HG02852 (cell line): ENCODE measurements at regions not wholly inside any gene's neighbourhood (a gene's known extent, or its start where the extent isn't known, plus 50 kb on each side); places are given as distances from the start of the nearest gene placed in this dataset.
"Not testable (repeated sequence)": the region's sequence is repeated elsewhere in the genome, so short reads cannot be mapped to it uniquely, and the experiment has no call there.

Experiments used
- ATAC-seq: cut with Tn5 transposase; IDR thresholded peaks from one replicate; pipeline ENCODE4 v1.9.1; 2021; ENCODE audit warnings: mild to moderate bottlenecking, moderate library complexity; ENCODE audit not compliant: unreplicated experiment

DNA sequence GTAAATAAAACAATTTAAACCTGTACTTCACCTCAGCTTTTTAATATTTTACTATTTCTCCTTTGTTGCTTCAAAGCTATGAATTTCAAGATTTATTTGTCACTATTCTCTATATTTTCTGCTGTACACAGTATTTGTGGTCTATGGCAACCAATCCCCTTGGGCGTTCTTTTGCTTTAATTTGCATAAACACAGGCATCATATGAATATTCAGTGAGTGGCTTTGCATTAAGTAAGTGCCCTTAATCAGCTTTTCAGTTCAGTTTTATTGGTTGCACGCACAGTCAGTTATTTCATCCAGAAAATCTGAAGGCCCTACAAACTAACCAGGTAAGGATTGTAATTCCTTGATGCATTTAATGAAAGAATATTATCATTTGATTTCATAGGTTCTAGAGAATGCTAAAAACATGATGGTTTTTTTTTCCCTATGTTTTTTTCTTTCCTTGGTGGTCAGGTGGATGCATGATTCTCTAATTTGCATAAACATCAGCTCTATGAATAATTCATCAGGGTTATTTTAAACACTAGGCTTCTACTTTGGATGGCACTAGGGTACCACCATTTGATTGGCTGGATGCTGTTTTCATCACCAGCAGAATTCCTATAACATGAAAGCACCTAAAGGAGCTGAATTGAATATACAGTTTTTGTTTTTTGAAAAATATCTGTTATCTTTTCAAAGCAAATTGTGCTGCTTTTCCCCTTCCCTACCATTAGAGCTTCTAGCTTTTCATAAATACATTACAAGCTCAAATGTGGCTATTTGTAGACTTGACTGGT, 249.2 kb upstream of the CCNH start:
- no peak for ATAC-seq

DNA sequence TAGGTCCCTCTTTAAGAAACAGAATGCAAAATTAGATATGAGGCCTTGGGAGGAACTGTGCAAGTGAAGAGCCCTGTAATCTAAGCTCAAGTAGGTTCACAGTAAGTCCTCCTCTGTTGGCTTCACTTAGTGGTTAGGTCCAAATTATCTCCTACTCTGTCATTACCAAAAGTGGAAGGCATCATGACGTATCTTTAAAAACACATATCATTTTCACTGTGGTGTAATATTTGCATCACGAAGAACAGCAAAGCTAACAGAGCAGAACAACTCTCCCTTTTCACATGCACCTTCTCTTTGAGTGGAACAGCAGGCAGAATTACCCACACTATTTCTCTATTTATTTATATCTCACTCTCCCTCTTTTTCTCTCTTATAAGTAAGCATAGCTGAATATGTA, 240.5 kb upstream of the CCNH start:
- ATAC-seq = no peak

DNA sequence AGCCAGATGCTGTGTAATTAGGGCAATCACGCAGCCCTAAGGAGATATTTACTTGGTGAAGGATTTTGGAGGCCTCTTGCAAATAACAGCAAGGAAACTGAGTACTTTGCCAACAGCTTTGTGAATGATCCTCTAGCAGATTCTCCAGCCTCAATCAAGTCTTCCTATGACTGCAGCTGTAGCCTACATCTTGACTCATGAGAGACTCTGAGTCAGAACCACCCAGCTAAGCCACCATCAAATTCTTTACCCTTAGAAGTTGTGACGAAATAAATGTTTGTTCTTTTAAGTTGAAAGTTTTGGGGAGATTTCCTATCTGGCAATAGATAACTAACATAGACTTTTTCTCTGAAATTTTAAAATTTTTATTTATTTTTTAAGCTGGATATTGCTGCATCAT, 237.6 kb upstream of the CCNH start:
- ATAC-seq = no peak

DNA sequence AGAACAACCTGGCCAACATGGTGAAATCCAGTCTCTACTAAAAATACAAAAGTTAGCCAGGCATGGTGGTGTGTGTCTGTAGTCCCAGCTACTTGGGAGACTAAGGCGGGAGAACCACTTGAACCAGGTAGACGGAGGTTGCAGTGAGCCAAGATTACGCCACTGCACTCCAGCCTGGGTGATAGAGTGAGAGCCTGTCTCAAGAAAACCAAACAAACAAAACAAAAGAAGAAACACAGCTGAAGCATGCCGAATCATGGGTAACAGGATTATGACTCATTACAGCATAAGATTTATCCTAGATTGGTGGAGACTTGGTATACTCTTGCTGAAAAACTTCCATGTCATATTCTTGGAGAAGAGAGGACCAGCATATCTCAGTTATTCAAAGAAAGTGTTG, 236.7 kb upstream of the CCNH start:
- no peak for ATAC-seq

DNA sequence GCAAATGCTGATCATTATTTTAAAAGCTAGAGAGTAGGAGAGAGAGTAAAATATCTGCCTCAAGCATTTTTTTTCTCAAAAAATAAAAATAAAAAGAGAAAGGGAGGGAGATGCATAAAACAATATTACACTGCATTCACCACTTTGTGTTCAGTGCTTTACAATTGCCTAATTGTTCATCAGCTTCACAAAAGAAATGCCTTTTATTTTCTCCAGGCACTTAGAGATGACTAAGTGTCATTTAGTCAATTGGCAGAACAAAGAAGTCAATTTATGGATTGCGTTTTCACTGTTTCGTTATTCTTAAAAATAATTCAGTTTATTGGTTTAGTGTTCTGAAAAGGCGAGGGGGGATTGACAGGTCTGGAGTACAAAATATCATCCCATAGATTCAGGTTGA, 232.5 kb upstream of the CCNH start:
- ATAC-seq = no peak

DNA sequence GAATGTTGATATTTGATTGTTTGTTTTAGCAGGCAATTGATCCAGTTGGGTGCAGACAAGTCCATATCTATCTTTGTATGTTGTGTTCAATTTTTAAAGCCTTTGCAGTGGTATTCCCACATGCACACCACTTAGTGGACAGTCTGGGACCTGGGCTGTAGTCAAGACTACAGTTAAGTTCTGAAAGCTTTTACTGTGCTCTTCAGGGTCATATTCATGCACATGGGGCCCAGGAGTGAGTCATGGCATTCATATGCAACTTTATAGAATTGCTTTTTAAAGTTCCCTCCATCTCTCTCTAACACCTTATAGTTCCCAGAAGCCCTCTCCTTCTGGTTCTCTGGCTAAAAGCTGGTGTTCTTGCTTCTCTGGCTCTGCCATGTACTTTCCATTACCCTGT, 228.2 kb upstream of the CCNH start:
- ATAC-seq = no peak

DNA sequence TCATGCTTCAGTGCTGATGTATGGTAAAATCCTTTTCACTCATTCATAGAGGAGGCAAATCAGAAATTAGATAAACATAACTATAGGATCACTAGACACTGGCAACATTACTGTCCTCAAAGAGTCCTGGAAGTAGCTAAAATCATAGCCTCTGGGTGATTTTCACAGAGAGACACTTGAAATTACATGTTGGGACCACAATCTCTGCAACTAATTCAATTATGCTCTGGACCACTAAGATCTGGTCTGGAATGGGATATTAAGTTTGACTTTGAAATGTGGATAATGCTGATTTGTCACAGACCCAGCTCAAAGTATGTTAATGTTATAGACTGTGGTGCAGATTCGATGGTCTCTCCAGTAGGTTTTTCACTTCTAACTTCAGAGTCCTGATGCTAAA, 214.6 kb upstream of the CCNH start:
- no peak for ATAC-seq

DNA sequence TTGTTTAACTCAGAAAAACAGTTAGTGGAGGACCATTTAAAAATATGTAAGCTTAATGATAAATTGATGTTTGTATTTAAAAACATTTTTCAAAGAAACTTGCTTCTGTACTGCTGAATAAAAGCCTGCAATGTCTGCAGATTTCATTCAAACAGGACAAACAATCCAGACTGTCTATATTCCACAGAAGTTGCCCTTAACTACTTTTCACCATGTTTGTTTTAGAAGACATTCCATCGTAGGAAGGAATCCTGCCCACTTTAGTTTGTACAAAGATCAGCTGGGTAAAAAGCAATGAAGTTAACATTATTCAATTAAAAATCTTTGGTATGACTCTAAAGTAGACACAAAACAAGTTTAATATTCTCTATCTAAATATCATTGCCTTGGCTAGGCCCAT, 195.7 kb upstream of the CCNH start:
- ATAC-seq = no peak

DNA sequence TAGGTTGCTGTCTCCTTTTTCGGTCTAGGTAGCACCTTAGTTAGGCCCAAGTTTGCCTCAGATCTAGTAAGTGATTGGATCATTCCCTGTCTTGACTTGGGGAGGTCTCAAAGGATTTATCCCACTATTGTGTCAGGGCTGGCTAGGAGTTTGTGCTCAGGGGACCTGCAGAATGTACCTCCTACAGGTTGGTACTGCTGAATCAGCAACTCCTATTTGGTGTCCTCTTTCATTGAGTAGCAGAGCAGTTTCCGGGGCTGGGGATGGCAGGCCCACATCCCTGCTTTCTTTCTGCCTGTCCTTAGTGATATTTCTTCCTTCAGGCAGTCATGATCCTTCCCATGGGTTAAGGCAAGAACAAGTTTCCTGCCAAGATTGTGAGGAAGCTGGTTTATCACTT, 192.9 kb upstream of the CCNH start:
- ATAC-seq = no peak

DNA sequence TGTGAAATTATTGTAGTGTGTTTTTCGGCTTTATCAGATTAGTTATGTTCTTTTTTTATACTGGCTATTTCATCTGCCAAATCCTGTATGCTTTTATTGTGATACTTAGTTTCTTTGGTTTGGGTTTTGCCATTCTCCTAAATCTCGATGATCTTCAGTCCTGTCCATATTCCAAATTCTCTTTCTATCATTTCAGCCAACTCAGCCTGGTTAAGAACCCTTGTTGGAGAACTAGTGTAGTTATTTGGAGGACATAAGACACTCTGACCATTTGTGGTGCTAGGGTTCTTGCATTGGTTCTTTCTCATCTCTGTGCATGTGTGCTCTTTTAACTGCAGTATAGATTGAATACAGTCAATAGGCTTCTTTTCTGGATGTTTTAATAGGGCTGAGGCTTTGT, 187.0 kb upstream of the CCNH start:
- no peak for ATAC-seq

DNA sequence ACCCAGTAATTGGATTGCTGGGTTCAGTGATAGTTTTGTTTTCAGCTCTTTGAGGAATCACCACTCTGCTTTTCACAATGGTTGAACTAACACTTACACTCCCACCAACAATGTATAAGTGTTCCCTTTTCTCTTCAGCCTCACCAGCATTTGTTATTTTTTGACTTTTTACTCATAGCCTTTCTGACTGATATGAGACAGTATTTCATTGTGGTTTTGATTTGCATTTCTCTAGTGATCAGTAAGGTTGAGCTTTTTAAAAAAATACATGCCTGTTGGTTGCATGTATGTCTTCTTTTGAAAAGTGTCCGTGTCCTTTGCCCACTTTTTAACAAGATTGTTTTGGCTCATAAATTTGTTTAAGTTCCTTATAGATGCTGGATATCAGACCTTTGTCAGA, 185.7 kb upstream of the CCNH start:
- no peak for ATAC-seq

DNA sequence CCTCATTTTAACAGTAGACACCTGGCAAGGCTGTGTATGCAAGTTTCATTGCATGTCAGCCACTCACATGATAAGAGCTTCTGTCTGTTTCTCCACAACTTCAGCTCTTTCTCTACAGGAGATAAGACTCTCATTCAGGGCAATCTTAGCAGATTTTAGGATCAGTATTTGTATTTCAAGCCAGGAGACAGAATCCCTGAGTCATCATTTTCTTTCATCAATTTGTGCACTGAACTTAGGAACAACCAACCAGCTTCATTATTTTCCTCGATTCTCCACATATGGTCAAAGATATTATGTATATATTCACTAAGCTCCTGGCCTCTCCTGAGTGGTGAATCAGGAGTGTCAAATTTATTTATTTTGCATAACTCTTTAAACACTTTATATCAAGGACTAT, 181.8 kb upstream of the CCNH start:
- ATAC-seq = no peak

DNA sequence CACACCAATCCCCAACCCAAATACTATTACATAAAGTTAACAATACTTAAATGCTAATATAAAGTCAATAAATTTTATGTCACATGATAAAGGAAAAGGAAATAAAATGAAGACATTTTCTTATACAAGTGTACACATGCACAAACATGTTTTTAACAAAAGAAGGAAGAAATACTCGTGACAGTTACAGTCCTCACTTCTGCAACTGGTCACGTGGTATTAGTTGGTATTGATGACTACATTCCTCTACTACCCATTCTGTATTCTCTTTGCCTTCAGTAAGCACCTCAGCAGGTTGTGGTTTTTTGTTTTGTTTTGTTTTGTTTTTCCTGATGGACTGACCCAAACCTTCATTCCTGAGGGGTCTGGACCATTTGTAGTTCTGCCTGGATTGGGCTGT, 176.9 kb upstream of the CCNH start:
- ATAC-seq = no peak

DNA sequence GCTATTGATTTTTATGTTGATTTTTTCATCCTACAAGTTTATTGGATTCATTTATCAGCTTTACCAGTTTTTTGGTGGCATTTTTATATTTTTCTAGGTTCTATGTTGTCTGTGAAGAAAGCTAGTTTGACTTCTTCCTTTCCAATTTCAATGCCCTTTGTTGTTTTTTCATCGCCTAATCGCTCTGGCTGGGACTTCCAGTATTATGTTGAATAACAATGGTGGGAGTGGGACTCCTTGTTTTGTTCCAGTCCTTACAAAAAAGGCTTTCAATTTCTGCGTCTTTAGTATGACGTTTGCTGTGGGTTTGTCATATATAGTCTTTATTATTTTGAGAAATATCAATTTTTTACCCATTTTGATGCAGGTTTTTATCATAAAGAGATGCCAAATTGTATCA, 175.6 kb upstream of the CCNH start:
- no peak for ATAC-seq

DNA sequence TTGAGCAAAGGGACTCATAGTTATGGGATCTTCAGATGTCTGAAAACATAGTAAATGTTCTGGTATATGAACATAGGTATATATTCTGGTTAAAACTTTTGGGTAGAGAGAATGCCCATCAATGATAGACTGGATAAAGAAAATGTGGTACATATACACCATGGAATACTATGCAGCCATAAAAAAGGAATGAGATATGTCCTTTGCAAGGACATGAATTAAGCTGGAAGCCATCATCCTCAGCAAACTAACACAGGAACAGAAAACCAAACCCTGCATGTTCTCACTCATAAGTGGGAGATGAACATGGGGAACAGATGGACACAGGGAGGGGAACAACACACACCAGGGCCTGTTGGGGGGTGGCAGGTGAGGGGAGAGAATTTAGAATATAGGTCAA, 171.0 kb upstream of the CCNH start:
- not testable (repeated sequence) for ATAC-seq

DNA sequence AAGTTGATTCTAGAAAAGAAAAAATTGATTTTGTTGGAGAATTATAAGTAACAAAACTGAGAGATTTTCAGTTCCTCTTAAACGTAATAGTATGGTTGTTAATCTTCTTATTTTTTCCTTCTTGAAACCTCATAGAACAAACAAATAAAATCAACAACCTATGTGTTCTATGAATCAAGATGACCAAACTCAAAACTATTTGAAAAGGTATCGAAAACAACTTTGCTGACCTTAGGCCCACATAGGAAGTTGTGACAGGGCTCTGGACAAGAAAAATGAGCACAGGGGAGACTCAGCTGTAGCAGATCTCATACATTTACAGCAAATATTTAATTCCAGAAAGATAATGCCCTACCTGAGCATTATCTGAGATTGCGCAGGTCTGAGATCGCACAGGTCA, 169.4 kb upstream of the CCNH start:
- ATAC-seq = no peak

DNA sequence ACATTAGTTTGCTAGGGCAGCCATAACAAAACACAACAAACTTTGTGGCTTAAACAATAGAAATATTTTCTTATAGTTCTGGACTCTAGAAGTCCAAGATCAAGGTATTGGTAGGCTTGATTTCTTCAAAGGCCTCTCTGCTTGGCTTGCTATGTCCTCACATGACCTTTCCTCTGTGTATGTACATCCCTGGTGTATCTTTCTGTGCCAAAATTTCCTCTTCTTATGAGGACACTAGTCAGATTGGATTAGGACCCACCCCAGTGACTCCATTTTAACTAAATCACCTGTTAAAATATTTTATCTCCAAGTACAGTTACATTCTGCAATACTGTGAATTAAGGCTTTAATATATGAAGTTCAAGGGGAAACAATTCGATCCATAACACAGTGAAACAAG, 168.9 kb upstream of the CCNH start:
- ATAC-seq = no peak

DNA sequence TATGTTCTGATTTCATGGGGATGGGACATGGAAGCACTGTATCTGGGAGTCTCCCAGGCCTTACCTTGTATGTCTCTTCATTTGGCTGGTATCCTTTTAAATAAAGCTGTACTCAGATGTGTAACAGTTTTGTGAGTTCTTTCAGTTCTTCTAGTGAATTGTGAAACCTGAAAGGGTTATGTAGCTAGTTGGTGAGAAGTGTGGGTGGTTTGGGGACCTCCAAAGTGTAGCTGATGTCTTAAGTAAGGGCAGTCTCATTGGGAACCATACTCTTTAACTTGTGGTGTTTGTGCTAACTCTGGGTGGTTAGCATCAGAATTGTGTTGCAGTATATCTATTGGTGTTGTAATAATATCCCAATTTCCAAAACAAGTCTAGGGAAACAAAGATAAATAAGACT, 166.9 kb upstream of the CCNH start:
- peak; percentile 58 for ATAC-seq

DNA sequence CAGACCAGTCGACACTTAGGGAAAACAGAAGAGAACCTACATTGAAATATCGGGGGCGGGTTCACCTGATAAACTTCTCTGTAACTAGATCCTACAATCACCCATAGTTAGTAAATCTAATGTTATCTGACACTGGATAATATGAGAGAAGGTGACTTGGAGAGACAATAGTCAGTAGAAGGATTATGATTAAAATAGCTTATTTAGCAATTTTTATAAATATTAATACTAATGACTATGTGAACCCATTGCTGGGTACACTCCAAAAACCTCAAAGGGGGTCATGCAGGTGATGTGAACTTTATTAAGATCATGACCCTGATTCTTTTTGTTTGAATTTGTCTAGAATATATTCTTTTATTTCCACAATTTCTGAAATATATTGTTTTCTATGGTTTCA, 164.1 kb upstream of the CCNH start:
- ATAC-seq = no peak

DNA sequence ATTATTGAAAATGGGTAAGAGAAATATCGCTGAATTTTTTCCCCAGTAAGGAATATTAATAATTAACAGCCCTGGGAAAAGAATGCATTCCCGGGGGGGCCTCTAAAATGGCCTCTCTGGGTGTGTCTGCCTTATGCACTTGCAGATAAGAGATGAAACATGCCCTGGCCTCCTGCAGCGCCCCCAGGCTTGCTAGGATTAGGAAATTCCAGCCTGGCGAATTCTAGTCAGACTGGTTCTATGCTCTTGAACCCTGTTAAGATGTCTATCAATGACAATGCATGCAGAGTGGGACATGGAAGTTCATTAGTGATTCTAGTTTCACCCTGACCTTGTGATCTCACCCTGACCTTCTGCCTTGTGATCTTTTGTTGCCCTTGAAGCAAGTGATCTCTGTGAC, 163.6 kb upstream of the CCNH start:
- not testable (repeated sequence) for ATAC-seq

DNA sequence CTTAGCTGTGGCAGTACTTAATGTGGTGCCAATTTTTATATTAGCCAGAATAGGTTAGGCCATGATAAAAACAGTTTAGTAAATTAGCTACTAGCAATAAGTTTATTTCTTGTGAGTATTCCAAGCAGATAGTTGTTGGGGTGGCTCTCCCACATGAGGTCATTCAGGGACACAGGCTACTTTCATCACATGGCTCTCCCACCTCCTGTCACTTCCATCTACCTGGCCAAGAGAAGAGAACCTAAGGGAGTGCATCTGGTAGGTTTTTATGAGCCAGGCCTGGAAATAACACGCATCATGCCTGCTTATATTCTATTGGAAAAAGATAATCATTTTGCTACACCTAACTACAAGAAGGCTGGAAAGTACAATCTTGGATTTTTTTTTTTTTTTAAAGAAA, 161.4 kb upstream of the CCNH start:
- ATAC-seq = no peak

DNA sequence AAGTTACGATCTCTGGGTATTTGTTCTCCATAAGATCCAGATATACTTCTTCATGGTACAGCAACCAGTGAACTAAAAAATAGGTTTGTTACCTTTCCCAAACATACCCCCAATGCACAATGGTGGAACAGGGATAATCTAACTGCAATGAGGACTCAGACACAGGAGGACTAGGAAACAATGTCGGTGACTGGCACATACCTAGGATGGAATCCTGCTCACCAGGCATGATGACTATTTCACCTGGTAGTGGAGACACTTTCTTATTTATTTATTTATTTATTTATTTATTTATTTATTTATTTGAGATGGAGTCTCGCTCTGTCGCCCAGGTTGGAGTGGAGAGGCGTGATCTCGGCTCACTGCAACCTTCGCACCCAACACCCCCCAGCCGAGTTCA, 159.9 kb upstream of the CCNH start:
- ATAC-seq = no peak

DNA sequence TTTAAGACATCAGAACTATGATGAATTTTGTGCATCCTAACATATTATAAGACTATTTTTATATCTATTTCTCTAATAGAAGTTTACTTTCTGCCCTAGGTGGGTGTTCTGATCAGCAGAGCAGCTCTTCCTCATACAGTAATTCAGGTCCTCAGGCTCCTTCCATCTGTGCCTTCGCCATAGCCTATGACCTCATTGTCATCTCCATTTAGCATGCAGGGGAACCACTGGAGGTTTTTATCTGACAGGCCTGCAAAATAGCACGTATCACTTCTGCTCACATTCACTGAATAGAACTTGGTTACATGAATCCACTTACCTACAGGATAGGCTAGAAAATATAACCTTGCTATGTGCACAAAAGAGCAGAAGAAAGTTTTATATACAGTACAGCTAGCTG, 159.4 kb upstream of the CCNH start:
- no peak for ATAC-seq
